Endodermal cell (in vitro differentiated cells): ENCODE measurements at regions not wholly inside any gene's neighbourhood (a gene's known extent, or its start where the extent isn't known, plus 50 kb on each side); places are given as distances from the start of the nearest gene placed in this dataset.

Experiments
- DNase-seq: peaks from one replicate; pipeline ENCODE4 v3.0.0-alpha.2; 2017
- H3K27ac ChIP-seq: 2 replicates; pipeline ENCODE4 v1.5.1; 2013; ENCODE audit warnings: mild to moderate bottlenecking, low read depth, low read length, moderate library complexity
- H3K27me3 ChIP-seq: 2 replicates; pipeline ENCODE4 v1.6.1; 2013; ENCODE audit warnings: mild to moderate bottlenecking, low read length, moderate library complexity; ENCODE audit not compliant: insufficient read depth, control insufficient read depth, poor library complexity, severe bottlenecking
- H3K36me3 ChIP-seq: 2 replicates; pipeline ENCODE4 v1.7.0; 2013; ENCODE audit warnings: mild to moderate bottlenecking, low read length, moderate library complexity; ENCODE audit not compliant: control insufficient read depth, insufficient read depth
- H3K4me1 ChIP-seq: one replicate; pipeline ENCODE4 v1.7.0; 2013; ENCODE audit warnings: low read length; ENCODE audit not compliant: control insufficient read depth, insufficient read depth
- H3K4me3 ChIP-seq: 2 replicates; pipeline ENCODE4 v1.5.1; 2013; ENCODE audit warnings: mild to moderate bottlenecking, low read length, moderate library complexity
- H3K9ac ChIP-seq: 2 replicates; pipeline ENCODE4 v1.6.1; 2013; ENCODE audit warnings: mild to moderate bottlenecking, low read length, moderate library complexity; ENCODE audit not compliant: poor library complexity, severe bottlenecking; ENCODE audit errors: extremely low read depth
- H3K9me3 ChIP-seq: 2 replicates; pipeline ENCODE4 v1.6.1; 2013; ENCODE audit warnings: mild to moderate bottlenecking, low read length, moderate library complexity; ENCODE audit not compliant: control insufficient read depth
- H3K27ac Mint-ChIP-seq: 2 replicates; pipeline ENCODE4 v1.8.0; 2020; ENCODE audit warnings: mixed read lengths
- H3K27me3 Mint-ChIP-seq: 2 replicates; pipeline ENCODE4 v1.8.0; 2021; ENCODE audit warnings: mild to moderate bottlenecking, mixed read lengths; ENCODE audit not compliant: insufficient read depth
- H3K36me3 Mint-ChIP-seq: 2 replicates; pipeline ENCODE4 v1.8.0; 2020; ENCODE audit warnings: low read depth, mixed read lengths
- H3K4me1 Mint-ChIP-seq: 2 replicates; pipeline ENCODE4 v1.8.0; 2020; ENCODE audit warnings: mixed read lengths
- H3K4me3 Mint-ChIP-seq: 2 replicates; pipeline ENCODE4 v1.8.0; 2020; ENCODE audit warnings: mild to moderate bottlenecking, moderate library complexity, mixed read lengths
- H3K9me3 Mint-ChIP-seq: 2 replicates; pipeline ENCODE4 v1.8.0; 2020; ENCODE audit warnings: mild to moderate bottlenecking, mixed read lengths
- WGBS, 2 experiments: methylation state at CpG; one replicate each; pipeline versions ENCODE4 v1.1.5 to v1.1.7; 2013; ENCODE audit warnings: missing lambda C conversion rate in 2 of 2, mixed read lengths in 1 of 2; ENCODE audit not compliant: insufficient coverage in 1 of 2, insufficient read length in 1 of 2; 5-methylcytosine and 5-hydroxymethylcytosine counted together
- TF ChIP-seq, protein P1 (sequence below): fragments of 200-600 bp; sonication (generic); conservative IDR thresholded peaks from 2 replicates; pipeline ENCODE4 v1.5.0; 2021; ENCODE audit warnings: antibody characterized with exemption, mild to moderate bottlenecking

DNA sequence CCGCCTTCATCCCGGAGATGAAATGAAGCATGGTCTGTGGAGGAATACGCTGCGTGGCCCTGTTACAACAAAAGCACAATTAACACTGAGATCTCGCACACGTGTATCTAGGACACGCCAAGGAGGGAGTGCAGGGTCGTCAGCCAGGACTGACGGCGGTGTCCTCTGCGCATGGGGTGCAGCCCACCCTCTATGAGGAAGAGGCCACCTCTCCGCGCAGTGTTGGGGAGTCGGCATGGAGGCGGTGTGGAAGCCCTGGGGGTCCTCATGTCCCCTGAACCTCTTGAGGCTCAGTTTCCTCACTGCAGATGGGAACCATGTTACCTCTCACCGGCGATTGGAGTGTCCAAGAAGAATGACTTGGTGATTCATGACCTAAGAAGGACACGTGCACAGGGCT is 86.0 kb upstream of the ZNF236 start:
- no peak overlapping the region for H3K27ac ChIP-seq
- no peak overlapping the region for H3K27ac Mint-ChIP-seq
- no peaks in the 10 kb centered on the region for H3K36me3 ChIP-seq
- H3K36me3 Mint-ChIP-seq = no peaks in the 10 kb centered on the region
- DNase-seq = no peak
- H3K4me3 ChIP-seq = no peak overlapping the region
- H3K27me3 Mint-ChIP-seq = peaks cover 6% of the 10 kb centered on the region
- no peaks in the 10 kb centered on the region for H3K4me1 Mint-ChIP-seq
- no peak overlapping the region for H3K9ac ChIP-seq
- H3K27me3 ChIP-seq = no peaks in the 10 kb centered on the region
- H3K4me3 Mint-ChIP-seq = no peak overlapping the region
- H3K9me3 ChIP-seq = no peaks in the 10 kb centered on the region
- H3K4me1 ChIP-seq = no peaks in the 10 kb centered on the region
- TF ChIP-seq, protein P1, sequence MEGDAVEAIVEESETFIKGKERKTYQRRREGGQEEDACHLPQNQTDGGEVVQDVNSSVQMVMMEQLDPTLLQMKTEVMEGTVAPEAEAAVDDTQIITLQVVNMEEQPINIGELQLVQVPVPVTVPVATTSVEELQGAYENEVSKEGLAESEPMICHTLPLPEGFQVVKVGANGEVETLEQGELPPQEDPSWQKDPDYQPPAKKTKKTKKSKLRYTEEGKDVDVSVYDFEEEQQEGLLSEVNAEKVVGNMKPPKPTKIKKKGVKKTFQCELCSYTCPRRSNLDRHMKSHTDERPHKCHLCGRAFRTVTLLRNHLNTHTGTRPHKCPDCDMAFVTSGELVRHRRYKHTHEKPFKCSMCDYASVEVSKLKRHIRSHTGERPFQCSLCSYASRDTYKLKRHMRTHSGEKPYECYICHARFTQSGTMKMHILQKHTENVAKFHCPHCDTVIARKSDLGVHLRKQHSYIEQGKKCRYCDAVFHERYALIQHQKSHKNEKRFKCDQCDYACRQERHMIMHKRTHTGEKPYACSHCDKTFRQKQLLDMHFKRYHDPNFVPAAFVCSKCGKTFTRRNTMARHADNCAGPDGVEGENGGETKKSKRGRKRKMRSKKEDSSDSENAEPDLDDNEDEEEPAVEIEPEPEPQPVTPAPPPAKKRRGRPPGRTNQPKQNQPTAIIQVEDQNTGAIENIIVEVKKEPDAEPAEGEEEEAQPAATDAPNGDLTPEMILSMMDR = no peak
- WGBS, 2 experiments = 93 to 96% methylated on average over 17 to 18 of the region's 18 CpGs
- peaks cover 6% of the 10 kb centered on the region for H3K9me3 Mint-ChIP-seq

DNA sequence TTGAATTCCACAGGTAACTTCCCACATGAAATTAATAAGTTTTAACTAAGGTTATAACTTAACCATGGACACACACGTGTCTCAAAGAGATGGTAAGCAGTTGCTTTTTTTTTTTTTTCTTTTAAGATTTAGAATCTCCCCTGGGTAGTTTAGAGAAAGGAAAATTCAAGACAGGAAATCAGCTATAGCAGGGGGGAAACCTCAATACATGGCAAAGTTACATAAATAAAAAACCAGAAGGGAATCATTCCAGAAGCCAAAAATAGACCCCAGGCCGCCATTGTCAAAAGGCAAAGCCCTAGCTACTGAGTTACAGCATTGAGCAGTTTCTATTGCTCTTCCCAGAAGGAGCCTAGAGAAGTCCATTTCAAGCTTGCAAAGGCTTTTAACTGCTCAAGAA is 91.5 kb upstream of the ZNF236 start:
- Histone ChIP-seq H3K9ac (no peak overlapping the region), H3K4me3 (no peak overlapping the region), H3K27ac (no peak overlapping the region), H3K36me3 (no peaks in the 10 kb centered on the region), H3K27me3 (no peaks in the 10 kb centered on the region), H3K4me1 (no peaks in the 10 kb centered on the region), H3K9me3 (peaks cover 4% of the 10 kb centered on the region)
- Mint-ChIP-seq H3K36me3 (no peaks in the 10 kb centered on the region), H3K27me3 (no peaks in the 10 kb centered on the region), H3K9me3 (peaks cover 33% of the 10 kb centered on the region), H3K4me3 (no peak overlapping the region), H3K27ac (no peak overlapping the region), H3K4me1 (no peaks in the 10 kb centered on the region)
- WGBS, 2 experiments = 71 to 100% methylated on average over 1 to 2 of the region's 2 CpGs
- TF ChIP-seq, protein P1 = no peak
- DNase-seq = no peak

DNA sequence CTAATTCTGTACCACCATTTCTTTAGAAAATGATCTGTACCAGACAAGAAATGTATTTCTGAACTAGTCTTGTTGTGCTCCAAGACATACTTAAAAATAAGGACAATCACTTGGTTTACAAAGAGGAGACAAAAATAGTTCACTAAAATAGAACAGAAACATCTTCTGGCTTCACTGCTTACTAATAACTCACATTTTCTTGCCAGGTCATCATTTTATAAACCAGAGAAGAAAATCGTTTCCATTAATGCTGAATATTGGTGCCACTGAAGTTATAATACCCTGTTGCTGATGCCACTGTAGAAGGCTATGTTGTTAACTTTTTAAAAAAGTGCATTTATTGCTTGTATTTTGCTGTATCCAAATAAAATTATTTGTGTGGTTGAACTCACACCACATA is 94.8 kb upstream of the ZNF236 start:
- H3K4me3 Mint-ChIP-seq = no peak overlapping the region
- Histone ChIP-seq H3K27ac (no peak overlapping the region), H3K9ac (no peak overlapping the region), H3K36me3 (no peaks in the 10 kb centered on the region), H3K4me1 (no peaks in the 10 kb centered on the region), H3K4me3 (no peak overlapping the region), H3K27me3 (no peaks in the 10 kb centered on the region), H3K9me3 (peaks cover 4% of the 10 kb centered on the region)
- H3K27me3 Mint-ChIP-seq = no peaks in the 10 kb centered on the region
- no peak for DNase-seq
- WGBS, 2 experiments = 77 to 100% methylated on average over 1 of the region's 1 CpG
- H3K9me3 Mint-ChIP-seq = peaks cover 44% of the 10 kb centered on the region
- H3K27ac Mint-ChIP-seq = no peak overlapping the region
- no peaks in the 10 kb centered on the region for H3K36me3 Mint-ChIP-seq
- H3K4me1 Mint-ChIP-seq = no peaks in the 10 kb centered on the region
- TF ChIP-seq, protein P1 = no peak
